ENCODE measurements at regions not wholly inside any gene's neighbourhood (a gene's known extent, or its start where the extent isn't known, plus 50 kb on each side); places are given as distances from the start of the nearest gene placed in this dataset.

DNA sequence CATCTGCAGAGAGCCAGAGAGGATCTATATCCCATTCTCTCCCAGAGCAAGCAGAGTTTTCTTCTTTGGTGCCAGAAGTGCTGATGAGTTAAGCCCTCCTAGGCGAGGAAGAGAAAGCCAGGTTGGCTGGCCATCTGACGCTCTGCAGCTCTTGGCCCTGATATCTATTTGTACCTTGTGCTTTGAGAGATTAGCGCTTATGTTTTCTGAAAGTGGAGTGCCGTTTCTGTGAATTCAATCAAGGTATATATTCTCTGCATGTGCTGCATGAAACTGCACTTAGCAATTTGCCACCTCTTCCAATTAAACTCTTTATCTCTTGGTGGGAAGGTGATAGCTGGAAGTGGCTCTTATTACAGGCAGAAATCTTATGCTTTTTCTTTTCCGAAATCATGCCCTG, 177.5 kb downstream of the LPIN1 start:
- TF ChIP-seq, protein P1, sequence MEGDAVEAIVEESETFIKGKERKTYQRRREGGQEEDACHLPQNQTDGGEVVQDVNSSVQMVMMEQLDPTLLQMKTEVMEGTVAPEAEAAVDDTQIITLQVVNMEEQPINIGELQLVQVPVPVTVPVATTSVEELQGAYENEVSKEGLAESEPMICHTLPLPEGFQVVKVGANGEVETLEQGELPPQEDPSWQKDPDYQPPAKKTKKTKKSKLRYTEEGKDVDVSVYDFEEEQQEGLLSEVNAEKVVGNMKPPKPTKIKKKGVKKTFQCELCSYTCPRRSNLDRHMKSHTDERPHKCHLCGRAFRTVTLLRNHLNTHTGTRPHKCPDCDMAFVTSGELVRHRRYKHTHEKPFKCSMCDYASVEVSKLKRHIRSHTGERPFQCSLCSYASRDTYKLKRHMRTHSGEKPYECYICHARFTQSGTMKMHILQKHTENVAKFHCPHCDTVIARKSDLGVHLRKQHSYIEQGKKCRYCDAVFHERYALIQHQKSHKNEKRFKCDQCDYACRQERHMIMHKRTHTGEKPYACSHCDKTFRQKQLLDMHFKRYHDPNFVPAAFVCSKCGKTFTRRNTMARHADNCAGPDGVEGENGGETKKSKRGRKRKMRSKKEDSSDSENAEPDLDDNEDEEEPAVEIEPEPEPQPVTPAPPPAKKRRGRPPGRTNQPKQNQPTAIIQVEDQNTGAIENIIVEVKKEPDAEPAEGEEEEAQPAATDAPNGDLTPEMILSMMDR (IDR thresholded peaks at IDR 0.05) = no peak
- no peak for TF ChIP-seq POLR2A (IDR thresholded peaks at IDR 0.05)
- no peak for TF ChIP-seq POLR2AphosphoS5 (IDR thresholded peaks at IDR 0.05)
